GM23338 (cell line): ENCODE measurements at regions not wholly inside any gene's neighbourhood (a gene's known extent, or its start where the extent isn't known, plus 50 kb on each side); places are given as distances from the start of the nearest gene placed in this dataset.

Experiments used
- ATAC-seq: fragments of 200-7000 bp; cut with Tn5 transposase; 3 replicates; pipeline ENCODE4 v1.9.1; 2020
- DNase-seq: peaks from one replicate; pipeline ENCODE4 v3.0.0-alpha.2; 2015; ENCODE audit warnings: low spot score
- H2AFZ ChIP-seq: fragments of 200-600 bp; sonication (generic); 2 replicates; pipeline ENCODE4 v1.8.0; 2016; ENCODE audit warnings: antibody characterized with exemption, mild to moderate bottlenecking, moderate library complexity
- H3F3A ChIP-seq: fragments of 200-600 bp; sonication (generic); replicated peaks from 2 replicates; pipeline ENCODE4 v1.8.0; 2017; ENCODE audit warnings: antibody characterized with exemption, mixed run types, low read depth
- H3K27ac ChIP-seq: fragments of 200-600 bp; sonication (generic); 2 replicates; pipeline ENCODE4 v1.6.1; 2016; ENCODE audit warnings: low read depth
- H3K27me3 ChIP-seq: fragments of 200-600 bp; sonication (generic); 2 replicates; pipeline ENCODE4 v1.8.0; 2016; ENCODE audit warnings: mild to moderate bottlenecking, mixed run types, moderate library complexity; ENCODE audit not compliant: insufficient read depth
- H3K36me3 ChIP-seq: fragments of 200-600 bp; sonication (generic); 2 replicates; pipeline ENCODE4 v1.8.0; 2016; ENCODE audit warnings: mild to moderate bottlenecking; ENCODE audit not compliant: insufficient read depth
- H3K4me1 ChIP-seq: fragments of 200-600 bp; sonication (generic); 2 replicates; pipeline ENCODE4 v1.8.0; 2016; ENCODE audit warnings: mild to moderate bottlenecking, moderate library complexity; ENCODE audit not compliant: insufficient read depth
- H3K4me2 ChIP-seq: fragments of 200-600 bp; sonication (generic); 2 replicates; pipeline ENCODE4 v1.7.1; 2017; ENCODE audit warnings: mixed run types
- H3K4me3 ChIP-seq: fragments of 200-600 bp; sonication (generic); 2 replicates; pipeline ENCODE4 v1.6.1; 2016; ENCODE audit warnings: mixed run types
- H3K79me2 ChIP-seq: fragments of 200-600 bp; sonication (generic); replicated peaks from 2 replicates; pipeline ENCODE4 v1.8.0; 2017; ENCODE audit warnings: mild to moderate bottlenecking; ENCODE audit not compliant: insufficient read depth
- H3K9me2 ChIP-seq: fragments of 200-600 bp; sonication (generic); 2 replicates; pipeline ENCODE4 v1.8.0; 2017; ENCODE audit not compliant: insufficient read depth
- H4K20me1 ChIP-seq: fragments of 200-600 bp; sonication (generic); replicated peaks from 2 replicates; pipeline ENCODE4 v1.8.0; 2017; ENCODE audit warnings: mild to moderate bottlenecking; ENCODE audit not compliant: insufficient read depth
- H3K27ac Mint-ChIP-seq: 2 replicates; pipeline ENCODE4 v1.8.0; 2020; ENCODE audit warnings: inconsistent platforms, mild to moderate bottlenecking, moderate library complexity, mixed read lengths
- H3K27me3 Mint-ChIP-seq: 3 replicates; pipeline ENCODE4 v1.8.0; 2022; ENCODE audit warnings: low read depth, mild to moderate bottlenecking, moderate library complexity, mixed read lengths, inconsistent platforms; ENCODE audit not compliant: insufficient read depth, poor library complexity
- H3K36me3 Mint-ChIP-seq: 3 replicates; pipeline ENCODE4 v1.8.0; 2021; ENCODE audit warnings: low read depth, mild to moderate bottlenecking, inconsistent platforms, moderate library complexity, mixed read lengths
- H3K4me1 Mint-ChIP-seq: 3 replicates; pipeline ENCODE4 v1.8.0; 2020; ENCODE audit warnings: mild to moderate bottlenecking, inconsistent platforms, mixed read lengths
- H3K4me3 Mint-ChIP-seq: 3 replicates; pipeline ENCODE4 v1.8.0; 2021; ENCODE audit warnings: moderate library complexity, mild to moderate bottlenecking, inconsistent platforms, mixed read lengths
- H3K9me3 Mint-ChIP-seq: 3 replicates; pipeline ENCODE4 v1.8.0; 2020; ENCODE audit warnings: moderate library complexity, mild to moderate bottlenecking, inconsistent platforms, mixed read lengths
- CREB1 ChIP-seq: fragments of 250-450 bp; sonication (Bioruptor Pico); IDR thresholded peaks from 2 replicates; pipeline ENCODE4 v1.5.0; 2020; ENCODE audit warnings: low read depth, mild to moderate bottlenecking, moderate library complexity
- STAT1 ChIP-seq: IDR thresholded peaks from one replicate; pipeline ENCODE4 v1.6.1; 2016; ENCODE audit warnings: antibody characterized with exemption; ENCODE audit not compliant: unreplicated experiment
- ZNF114 ChIP-seq: fragments of 250-450 bp; sonication (Bioruptor Pico); IDR thresholded peaks from 2 replicates; pipeline ENCODE4 v1.5.0; 2020; ENCODE audit warnings: mild to moderate bottlenecking, moderate library complexity
- ZNF331 ChIP-seq: fragments of 250-450 bp; sonication (Bioruptor Pico); IDR thresholded peaks from 2 replicates; pipeline ENCODE4 v1.5.0; 2020; ENCODE audit warnings: low read depth, mild to moderate bottlenecking, moderate library complexity
- ZNF462 ChIP-seq: fragments of 250-450 bp; sonication (Bioruptor Pico); IDR thresholded peaks from 2 replicates; pipeline ENCODE4 v1.5.0; 2020; ENCODE audit warnings: mild to moderate bottlenecking, moderate library complexity
- TF ChIP-seq, protein P1 (sequence below): IDR thresholded peaks from 2 replicates; pipeline ENCODE4 v1.6.1; 2016; ENCODE audit warnings: antibody characterized with exemption
- TF ChIP-seq, protein P2 (sequence below), 2 experiments: fragments of 200-600 bp in 1 of 2; sonication (generic) in 1 of 2; conservative IDR thresholded peaks; 2 replicates each; pipeline versions ENCODE4 v1.5.1 to v1.6.1; 2016 to 2017; ENCODE audit warnings: antibody characterized with exemption in 2 of 2, low read depth in 2 of 2, mild to moderate bottlenecking in 2 of 2, moderate library complexity in 1 of 2

DNA sequence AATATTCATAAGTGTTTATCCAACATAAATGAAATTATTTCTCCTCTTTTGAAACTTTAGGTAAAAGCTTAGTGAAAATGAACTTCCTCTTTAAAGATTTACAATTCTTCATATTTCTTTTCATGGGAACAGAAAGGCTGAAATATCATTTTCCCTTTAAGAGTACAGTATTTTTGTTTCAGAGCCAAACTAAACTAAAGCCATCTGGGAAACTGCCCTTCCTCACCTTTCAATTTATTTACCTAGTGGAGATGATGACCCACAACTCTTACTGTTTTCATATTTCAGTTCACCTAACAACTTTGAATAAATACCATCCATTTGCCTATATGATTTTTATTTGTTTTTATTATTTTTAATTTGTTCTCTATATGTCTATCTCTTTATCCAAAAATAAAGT lies 105.4 kb downstream of the ALX1 start (continued):
- no peak for TF ChIP-seq ZNF331 (CRISPR knock-in tag)
- no peak for TF ChIP-seq STAT1
- TF ChIP-seq, protein P1, sequence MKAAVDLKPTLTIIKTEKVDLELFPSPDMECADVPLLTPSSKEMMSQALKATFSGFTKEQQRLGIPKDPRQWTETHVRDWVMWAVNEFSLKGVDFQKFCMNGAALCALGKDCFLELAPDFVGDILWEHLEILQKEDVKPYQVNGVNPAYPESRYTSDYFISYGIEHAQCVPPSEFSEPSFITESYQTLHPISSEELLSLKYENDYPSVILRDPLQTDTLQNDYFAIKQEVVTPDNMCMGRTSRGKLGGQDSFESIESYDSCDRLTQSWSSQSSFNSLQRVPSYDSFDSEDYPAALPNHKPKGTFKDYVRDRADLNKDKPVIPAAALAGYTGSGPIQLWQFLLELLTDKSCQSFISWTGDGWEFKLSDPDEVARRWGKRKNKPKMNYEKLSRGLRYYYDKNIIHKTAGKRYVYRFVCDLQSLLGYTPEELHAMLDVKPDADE, result no peak

GRCh38 chr12:85390266-85390665 lies 110.2 kb downstream of the ALX1 start:
- H2AFZ ChIP-seq, result no peak overlapping the region
- Mint-ChIP-seq H3K9me3 (no peaks in the 10 kb centered on the region), H3K27ac (no peak overlapping the region), H3K4me1 (no peaks in the 10 kb centered on the region), H3K36me3 (no peaks in the 10 kb centered on the region), H3K4me3 (no peak overlapping the region), H3K27me3 (no peaks in the 10 kb centered on the region)
- H3K9me2 ChIP-seq, result no peaks in the 10 kb centered on the region
- H3K4me2 ChIP-seq, result no peak overlapping the region
- no peak overlapping the region for H3K4me3 ChIP-seq
- no peak overlapping the region for H3K27ac ChIP-seq
- no peak for ATAC-seq
- no peaks in the 10 kb centered on the region for H3K36me3 ChIP-seq
- H3F3A ChIP-seq, result no peaks in the 10 kb centered on the region
- no peaks in the 10 kb centered on the region for H3K27me3 ChIP-seq
- H3K4me1 ChIP-seq, result no peaks in the 10 kb centered on the region
- no peaks in the 10 kb centered on the region for H3K79me2 ChIP-seq
- H4K20me1 ChIP-seq, result no peaks in the 10 kb centered on the region
- no peak for DNase-seq
- no peak for TF ChIP-seq CREB1 (CRISPR knock-in tag)
- no peak for TF ChIP-seq ZNF331 (CRISPR knock-in tag)

- Histone ChIP-seq H3K27ac (no peak overlapping the region), H3F3A (no peaks in the 10 kb centered on the region), H3K4me1 (no peaks in the 10 kb centered on the region), H3K4me3 (no peak overlapping the region), H3K27me3 (no peaks in the 10 kb centered on the region), H2AFZ (no peak overlapping the region), H4K20me1 (no peaks in the 10 kb centered on the region), H3K9me2 (no peaks in the 10 kb centered on the region), H3K4me2 (no peak overlapping the region), H3K36me3 (no peaks in the 10 kb centered on the region), H3K79me2 (no peaks in the 10 kb centered on the region)
- ATAC-seq (no peak), DNase-seq (no peak)
- Mint-ChIP-seq H3K27me3 (no peaks in the 10 kb centered on the region), H3K4me1 (no peaks in the 10 kb centered on the region), H3K27ac (no peak overlapping the region), H3K36me3 (no peaks in the 10 kb centered on the region), H3K4me3 (no peak overlapping the region), H3K9me3 (no peaks in the 10 kb centered on the region)
- TF ChIP-seq ZNF114 (no peak), ZNF331 (CRISPR knock-in tag) (no peak), ZNF462 (CRISPR knock-in tag) (no peak), STAT1 (no peak)
- TF ChIP-seq, protein P2, sequence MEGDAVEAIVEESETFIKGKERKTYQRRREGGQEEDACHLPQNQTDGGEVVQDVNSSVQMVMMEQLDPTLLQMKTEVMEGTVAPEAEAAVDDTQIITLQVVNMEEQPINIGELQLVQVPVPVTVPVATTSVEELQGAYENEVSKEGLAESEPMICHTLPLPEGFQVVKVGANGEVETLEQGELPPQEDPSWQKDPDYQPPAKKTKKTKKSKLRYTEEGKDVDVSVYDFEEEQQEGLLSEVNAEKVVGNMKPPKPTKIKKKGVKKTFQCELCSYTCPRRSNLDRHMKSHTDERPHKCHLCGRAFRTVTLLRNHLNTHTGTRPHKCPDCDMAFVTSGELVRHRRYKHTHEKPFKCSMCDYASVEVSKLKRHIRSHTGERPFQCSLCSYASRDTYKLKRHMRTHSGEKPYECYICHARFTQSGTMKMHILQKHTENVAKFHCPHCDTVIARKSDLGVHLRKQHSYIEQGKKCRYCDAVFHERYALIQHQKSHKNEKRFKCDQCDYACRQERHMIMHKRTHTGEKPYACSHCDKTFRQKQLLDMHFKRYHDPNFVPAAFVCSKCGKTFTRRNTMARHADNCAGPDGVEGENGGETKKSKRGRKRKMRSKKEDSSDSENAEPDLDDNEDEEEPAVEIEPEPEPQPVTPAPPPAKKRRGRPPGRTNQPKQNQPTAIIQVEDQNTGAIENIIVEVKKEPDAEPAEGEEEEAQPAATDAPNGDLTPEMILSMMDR (conservative IDR thresholded peaks at IDR 0.05; ENCODE audit: low read depth in 2 of 2), result no peak
Measured at GRCh38 chr12:85392508-85392907, 112.5 kb downstream of the ALX1 start.
